CD4-positive, alpha-beta T cell (primary cell): ENCODE measurements at regions not wholly inside any gene's neighbourhood (a gene's known extent, or its start where the extent isn't known, plus 50 kb on each side); places are given as distances from the start of the nearest gene placed in this dataset.

Experiments used
- ATAC-seq: fragments of 200-7000 bp; cut with Tn5 transposase; one replicate; pipeline ENCODE4 v1.10.0; 2022; ENCODE audit warnings: mild to moderate bottlenecking; ENCODE audit not compliant: poor library complexity
- CTCF ChIA-PET: fragments of 350-600 bp; sonication (Branson Sonifier 250); formaldehyde crosslinking; loops from one replicate; lab custom pipeline; 2021; ENCODE audit warnings: antibody characterized with exemption, inconsistent platforms; lab: Charles Lee
- POLR2A ChIA-PET: fragments of 350-600 bp; sonication (Branson Sonifier 250); formaldehyde crosslinking; loops from one replicate; lab custom pipeline; 2021; ENCODE audit warnings: antibody characterized with exemption, inconsistent platforms; lab: Charles Lee
- DNase-seq, 14 experiments: peaks; one replicate each; pipeline ENCODE4 v3.0.0-alpha.2; 2013 to 2020; ENCODE audit warnings: mixed read lengths in 2 of 14
- H3K27ac ChIP-seq, 2 donors: one replicate each; pipeline versions ENCODE4 v1.5.1 to v1.7.0; 2013; ENCODE audit warnings: low read length in 2 of 2, low read depth in 1 of 2, mild to moderate bottlenecking in 1 of 2
- H3K27me3 ChIP-seq, 2 experiments: 1 replicate in 1 of 2; 2 replicates in 1 of 2; pipeline versions ENCODE4 v1.6.1 to v1.7.0; 2013; ENCODE audit warnings: low read length in 2 of 2, control low read depth in 1 of 2, mild to moderate bottlenecking in 1 of 2, moderate library complexity in 1 of 2; ENCODE audit not compliant: insufficient read depth in 2 of 2, control insufficient read depth in 1 of 2
- H3K36me3 ChIP-seq: one replicate; pipeline ENCODE4 v1.6.1; 2013; ENCODE audit warnings: low read length, control low read depth; ENCODE audit not compliant: insufficient read depth
- H3K4me1 ChIP-seq: one replicate; pipeline ENCODE4 v1.6.1; 2013; ENCODE audit warnings: low read length, control low read depth; ENCODE audit not compliant: insufficient read depth
- H3K4me3 ChIP-seq: one replicate; pipeline ENCODE4 v1.5.1; 2013; ENCODE audit warnings: mild to moderate bottlenecking, low read length, moderate library complexity
- H3K9me3 ChIP-seq, 2 experiments: 1 replicate in 1 of 2; 2 replicates in 1 of 2; pipeline versions ENCODE4 v1.6.1 to v1.7.0; 2013; ENCODE audit warnings: low read length in 2 of 2, mild to moderate bottlenecking in 2 of 2, control low read depth in 1 of 2, moderate library complexity in 1 of 2; ENCODE audit not compliant: control insufficient read depth in 1 of 2, insufficient read depth in 1 of 2
- H3K27ac Mint-ChIP-seq: one replicate; pipeline ENCODE4 v1.8.0; 2020; ENCODE audit warnings: mixed read lengths
- H3K27me3 Mint-ChIP-seq: one replicate; pipeline ENCODE4 v1.8.0; 2021; ENCODE audit warnings: mixed read lengths
- H3K36me3 Mint-ChIP-seq: one replicate; pipeline ENCODE4 v1.8.0; 2021; ENCODE audit warnings: low read depth, mixed read lengths
- H3K4me1 Mint-ChIP-seq: one replicate; pipeline ENCODE4 v1.8.0; 2021; ENCODE audit warnings: low read depth, mixed read lengths
- H3K4me3 Mint-ChIP-seq: one replicate; pipeline ENCODE4 v1.8.0; 2020; ENCODE audit warnings: mild to moderate bottlenecking, mixed read lengths
- H3K9me3 Mint-ChIP-seq: one replicate; pipeline ENCODE4 v1.8.0; 2020; ENCODE audit warnings: mixed read lengths
- intact Hi-C, 2 experiments: fragments of 100-400 bp; cut with DNase I in 1 of 2; cut with micrococcal nuclease in 1 of 2; formaldehyde crosslinking; loops; one replicate each; pipeline versions ENCODE4 v1.15.1 to v1.9.0; 2023 to 2025; cut with DNase I, micrococcal nuclease
- TF ChIP-seq, protein P1 (sequence below): fragments of 200-600 bp; IDR thresholded peaks from one replicate; pipeline ENCODE4 v1.8.0; 2022; ENCODE audit warnings: antibody characterized with exemption, mild to moderate bottlenecking

DNA sequence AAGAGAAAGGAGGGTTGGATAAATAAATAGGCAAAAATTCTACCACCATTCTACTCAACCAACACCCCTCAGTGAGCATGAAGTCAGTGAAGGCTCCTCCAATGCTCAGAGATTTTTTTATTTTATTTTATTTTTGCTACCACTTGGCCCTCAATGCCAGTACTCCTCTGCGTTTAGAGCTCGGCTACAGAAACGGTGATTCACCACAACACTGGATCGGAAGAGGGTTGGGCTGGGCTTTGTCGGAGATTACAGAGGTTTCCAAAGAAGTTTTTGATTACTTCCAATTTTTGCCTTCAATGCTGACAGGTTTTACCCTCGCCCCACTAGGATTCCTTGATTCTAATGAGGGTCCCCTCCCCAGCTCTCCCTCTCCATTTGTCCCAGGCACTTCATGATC, 1027.2 kb upstream of the TMEM132C start:
- H3K4me1 ChIP-seq: no peaks in the 10 kb centered on the region
- H3K27ac ChIP-seq: no peak overlapping the region
- no peaks in the 10 kb centered on the region for H3K36me3 Mint-ChIP-seq
- no peaks in the 10 kb centered on the region for H3K27me3 ChIP-seq
- intact Hi-C loops: no loop called here
- H3K4me3 ChIP-seq: no peak overlapping the region
- no peak overlapping the region for H3K4me3 Mint-ChIP-seq
- H3K36me3 ChIP-seq: no peaks in the 10 kb centered on the region
- ChIA-PET POLR2A (no interaction called here), CTCF (interaction anchor here (1.2 kb wide), 1 partner anchor 11 kb away, joined by 3 read pairs; no protein-coding TSS in a partner anchor)
- H3K4me1 Mint-ChIP-seq: no peaks in the 10 kb centered on the region
- peaks cover 4% of the 10 kb centered on the region for H3K27me3 Mint-ChIP-seq
- ATAC-seq (no peak), DNase-seq (no peak)
- TF ChIP-seq, protein P1, sequence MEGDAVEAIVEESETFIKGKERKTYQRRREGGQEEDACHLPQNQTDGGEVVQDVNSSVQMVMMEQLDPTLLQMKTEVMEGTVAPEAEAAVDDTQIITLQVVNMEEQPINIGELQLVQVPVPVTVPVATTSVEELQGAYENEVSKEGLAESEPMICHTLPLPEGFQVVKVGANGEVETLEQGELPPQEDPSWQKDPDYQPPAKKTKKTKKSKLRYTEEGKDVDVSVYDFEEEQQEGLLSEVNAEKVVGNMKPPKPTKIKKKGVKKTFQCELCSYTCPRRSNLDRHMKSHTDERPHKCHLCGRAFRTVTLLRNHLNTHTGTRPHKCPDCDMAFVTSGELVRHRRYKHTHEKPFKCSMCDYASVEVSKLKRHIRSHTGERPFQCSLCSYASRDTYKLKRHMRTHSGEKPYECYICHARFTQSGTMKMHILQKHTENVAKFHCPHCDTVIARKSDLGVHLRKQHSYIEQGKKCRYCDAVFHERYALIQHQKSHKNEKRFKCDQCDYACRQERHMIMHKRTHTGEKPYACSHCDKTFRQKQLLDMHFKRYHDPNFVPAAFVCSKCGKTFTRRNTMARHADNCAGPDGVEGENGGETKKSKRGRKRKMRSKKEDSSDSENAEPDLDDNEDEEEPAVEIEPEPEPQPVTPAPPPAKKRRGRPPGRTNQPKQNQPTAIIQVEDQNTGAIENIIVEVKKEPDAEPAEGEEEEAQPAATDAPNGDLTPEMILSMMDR: no peak
- peaks cover 0 to 6% of the 10 kb centered on the region in 2 experiments for H3K9me3 ChIP-seq
- no peak overlapping the region for H3K27ac Mint-ChIP-seq
- H3K9me3 Mint-ChIP-seq: peaks cover 2% of the 10 kb centered on the region

DNA sequence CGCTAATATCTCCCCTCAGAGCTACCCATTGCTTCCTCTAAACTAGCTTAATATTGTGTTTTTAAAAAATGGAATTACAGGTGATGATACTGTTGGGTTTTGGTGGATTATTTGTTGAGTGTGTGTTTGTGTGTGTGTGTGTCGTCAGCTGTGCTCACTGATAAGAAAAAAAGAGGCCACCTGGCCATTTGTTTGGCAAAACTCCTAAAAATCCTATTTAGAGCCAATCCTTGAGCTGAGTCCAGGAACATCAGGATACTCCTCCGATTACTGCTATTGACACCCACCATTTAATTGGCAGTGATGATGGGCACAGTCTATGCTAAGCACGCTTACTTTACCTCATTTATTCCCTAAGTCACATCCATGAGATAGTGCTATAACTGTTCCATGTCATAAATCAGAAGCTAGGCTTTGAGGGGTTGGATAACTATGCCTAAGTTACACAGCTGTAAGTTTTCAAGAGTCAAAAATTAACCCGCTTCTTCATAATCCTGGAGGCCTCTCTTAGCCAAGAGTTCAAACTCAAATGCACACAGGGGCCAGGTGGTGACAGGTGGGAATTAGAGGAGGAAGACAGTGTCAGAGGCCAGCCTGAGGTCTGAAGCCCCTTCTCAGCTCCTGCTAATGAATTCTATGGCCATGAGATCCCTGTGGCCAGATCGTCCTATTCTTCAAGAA, 1026.6 kb upstream of the TMEM132C start:
- H3K36me3 ChIP-seq: no peaks in the 10 kb centered on the region
- no peak overlapping the region for H3K27ac ChIP-seq
- Mint-ChIP-seq H3K27me3 (peaks cover 4% of the 10 kb centered on the region), H3K27ac (no peak overlapping the region), H3K4me3 (no peak overlapping the region), H3K36me3 (no peaks in the 10 kb centered on the region), H3K9me3 (peaks cover 2% of the 10 kb centered on the region), H3K4me1 (no peaks in the 10 kb centered on the region)
- H3K4me3 ChIP-seq: no peak overlapping the region
- ChIA-PET POLR2A (no interaction called here), CTCF (interaction anchor here (0.8 to 1.2 kb wide), 2 partner anchors 8 to 10 kb away, joined by 3 read pairs; no protein-coding TSS in a partner anchor)
- TF ChIP-seq, protein P1: no peak
- H3K9me3 ChIP-seq: peaks cover 0 to 6% of the 10 kb centered on the region in 2 experiments
- H3K4me1 ChIP-seq: no peaks in the 10 kb centered on the region
- DNase-seq: no peak
- no peak for ATAC-seq
- H3K27me3 ChIP-seq: no peaks in the 10 kb centered on the region
- intact Hi-C loops: no loop called here

DNA sequence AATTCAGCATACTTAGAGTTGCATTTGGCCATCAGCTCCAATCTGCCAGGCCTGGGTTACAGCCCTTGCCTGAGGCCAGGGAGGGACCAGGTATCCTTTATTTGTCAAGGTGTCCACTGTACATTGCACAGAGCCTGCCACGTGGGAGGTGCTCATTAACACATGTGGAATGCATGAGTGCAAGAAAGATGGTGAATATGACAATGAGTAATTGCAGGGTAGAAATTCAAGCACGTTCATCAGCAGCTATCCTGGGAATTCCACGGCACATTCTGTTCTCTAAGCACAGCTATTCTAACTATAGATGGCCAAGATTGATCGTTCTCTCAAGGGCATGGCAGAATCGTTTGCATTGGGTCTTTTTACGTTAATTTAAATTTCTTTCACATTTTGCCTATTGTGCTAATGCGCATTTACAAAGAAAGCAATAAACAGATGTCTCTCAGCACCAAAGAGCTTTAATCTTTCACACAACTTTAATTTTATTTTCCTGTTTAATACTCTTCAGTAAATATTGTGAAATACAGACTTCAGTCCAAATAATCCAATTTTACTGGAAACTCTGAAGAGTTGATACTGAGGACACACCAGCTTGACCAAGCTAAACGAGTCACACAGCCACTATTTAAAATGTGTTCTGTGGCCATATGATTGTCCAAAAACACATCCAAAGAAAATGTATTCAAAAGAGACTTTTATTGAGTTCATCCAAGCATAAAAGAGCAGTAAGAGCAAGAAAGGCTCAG, 1025.7 kb upstream of the TMEM132C start:
- no peaks in the 10 kb centered on the region for H3K4me1 Mint-ChIP-seq
- intact Hi-C loops: no loop called here
- no peaks in the 10 kb centered on the region for H3K4me1 ChIP-seq
- TF ChIP-seq, protein P1: no peak
- H3K27ac ChIP-seq: no peak overlapping the region
- no peaks in the 10 kb centered on the region for H3K36me3 Mint-ChIP-seq
- CTCF ChIA-PET: interaction anchor here (0.8 kb wide), 1 partner anchor 8 kb away, joined by 3 read pairs; no protein-coding TSS in a partner anchor
- POLR2A ChIA-PET: no interaction called here
- H3K9me3 ChIP-seq: no peaks in the 10 kb centered on the region
- H3K36me3 ChIP-seq: no peaks in the 10 kb centered on the region
- no peaks in the 10 kb centered on the region for H3K9me3 Mint-ChIP-seq
- ATAC-seq (no peak), DNase-seq (no peak)
- H3K27me3 ChIP-seq: no peaks in the 10 kb centered on the region
- H3K27ac Mint-ChIP-seq: no peak overlapping the region
- H3K4me3 ChIP-seq: no peak overlapping the region
- H3K27me3 Mint-ChIP-seq: peaks cover 4% of the 10 kb centered on the region
- H3K4me3 Mint-ChIP-seq: no peak overlapping the region
